Activated T-helper 17 cell treated with anti-CD3 and anti-CD28 coated beads, Interleukin-2, amount 50 U/mL, for 72 hours (primary cell): ENCODE measurements at regions not wholly inside any gene's neighbourhood (a gene's known extent, or its start where the extent isn't known, plus 50 kb on each side); places are given as distances from the start of the nearest gene placed in this dataset.

Source experiments
- ATAC-seq: fragments of 150-1000 bp; cut with Tn5 transposase; replicated peaks from 2 replicates; pipeline ENCODE4 v1.10.0; 2021; ENCODE audit warnings: mild to moderate bottlenecking, moderate library complexity
- H3K27ac Mint-ChIP-seq: one replicate; pipeline ENCODE4 v1.8.0; 2022; ENCODE audit warnings: mixed read lengths
- H3K27me3 Mint-ChIP-seq: one replicate; pipeline ENCODE4 v1.8.0; 2022; ENCODE audit warnings: mixed read lengths
- H3K36me3 Mint-ChIP-seq: one replicate; pipeline ENCODE4 v1.8.0; 2022; ENCODE audit warnings: low read depth, mild to moderate bottlenecking, mixed read lengths
- H3K4me1 Mint-ChIP-seq: one replicate; pipeline ENCODE4 v1.8.0; 2022; ENCODE audit warnings: mixed read lengths
- H3K4me3 Mint-ChIP-seq: one replicate; pipeline ENCODE4 v1.8.0; 2022; ENCODE audit warnings: mild to moderate bottlenecking, mixed read lengths
- H3K9me3 Mint-ChIP-seq: one replicate; pipeline ENCODE4 v1.8.0; 2022; ENCODE audit warnings: mixed read lengths

DNA sequence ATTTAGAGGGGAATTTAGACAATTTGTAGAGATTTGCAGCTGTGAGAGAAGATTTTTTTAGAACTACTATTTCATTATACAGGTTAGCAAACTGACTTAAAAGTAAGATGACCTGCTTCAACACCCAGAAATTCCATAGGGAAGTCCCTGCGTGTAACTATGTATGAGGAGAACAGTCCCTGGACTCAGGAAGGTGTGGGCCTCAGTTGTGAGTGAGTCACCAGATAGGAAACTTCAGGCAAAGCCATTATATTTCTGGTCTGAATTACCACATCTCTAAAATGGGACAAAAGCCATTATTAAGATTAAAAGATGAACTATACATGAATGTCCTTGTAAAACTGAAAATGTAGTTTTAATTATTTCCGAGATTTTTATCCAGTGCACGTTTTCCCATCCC is 488.3 kb upstream of the GOLIM4 start:
- no peak for ATAC-seq
- no peak overlapping the region for H3K4me3 Mint-ChIP-seq
- H3K27ac Mint-ChIP-seq, result no peak overlapping the region
- H3K36me3 Mint-ChIP-seq, result no peaks in the 10 kb centered on the region
- no peaks in the 10 kb centered on the region for H3K9me3 Mint-ChIP-seq
- H3K4me1 Mint-ChIP-seq, result no peaks in the 10 kb centered on the region
- no peaks in the 10 kb centered on the region for H3K27me3 Mint-ChIP-seq

DNA sequence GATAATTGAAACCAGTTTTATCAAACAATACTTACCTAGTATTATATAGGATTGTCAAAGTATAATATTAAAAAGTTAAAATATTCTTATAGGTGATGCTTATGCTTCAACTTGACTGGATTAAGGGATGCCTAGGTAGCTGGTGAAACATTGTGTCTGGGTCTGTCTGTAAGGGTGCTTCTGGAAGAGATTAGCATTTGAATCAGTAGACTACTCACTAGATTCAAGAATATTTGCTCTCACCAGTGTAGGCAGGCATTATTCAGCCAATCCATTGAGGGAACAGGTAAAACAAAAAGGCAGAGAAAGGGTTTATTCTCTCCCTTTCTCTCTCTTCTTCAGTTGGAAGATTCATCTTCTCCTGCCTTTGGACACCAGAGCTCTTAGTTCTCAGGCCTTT is 486.8 kb upstream of the GOLIM4 start:
- ATAC-seq, result no peak
- Mint-ChIP-seq H3K9me3 (no peaks in the 10 kb centered on the region), H3K4me1 (no peaks in the 10 kb centered on the region), H3K27ac (no peak overlapping the region), H3K27me3 (no peaks in the 10 kb centered on the region), H3K36me3 (no peaks in the 10 kb centered on the region), H3K4me3 (no peak overlapping the region)

DNA sequence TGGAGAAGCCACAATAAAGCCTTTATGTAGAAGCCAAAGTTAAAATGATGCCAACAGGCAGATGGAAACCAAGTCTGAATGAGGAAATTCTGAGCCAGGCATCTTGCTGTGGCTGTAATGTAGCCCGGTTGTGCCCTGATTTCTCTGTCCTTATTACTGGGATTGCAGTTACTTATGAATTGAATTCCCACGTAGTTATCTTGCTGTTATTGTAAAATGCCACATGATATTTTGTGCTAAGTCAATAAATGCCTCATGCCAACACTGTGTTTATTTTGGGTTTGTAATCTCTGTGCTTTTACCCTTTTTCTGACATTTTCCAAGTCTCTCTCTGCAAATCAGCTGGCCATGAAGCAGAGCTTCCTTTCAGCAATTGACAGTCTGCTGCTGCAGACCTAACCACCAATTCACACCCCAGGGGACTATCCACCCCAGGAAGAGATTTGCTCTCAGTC is 486.1 kb upstream of the GOLIM4 start:
- Mint-ChIP-seq H3K9me3 (no peaks in the 10 kb centered on the region), H3K36me3 (no peaks in the 10 kb centered on the region), H3K27me3 (no peaks in the 10 kb centered on the region), H3K4me1 (no peaks in the 10 kb centered on the region), H3K4me3 (no peak overlapping the region), H3K27ac (no peak overlapping the region)
- ATAC-seq, result no peak

DNA sequence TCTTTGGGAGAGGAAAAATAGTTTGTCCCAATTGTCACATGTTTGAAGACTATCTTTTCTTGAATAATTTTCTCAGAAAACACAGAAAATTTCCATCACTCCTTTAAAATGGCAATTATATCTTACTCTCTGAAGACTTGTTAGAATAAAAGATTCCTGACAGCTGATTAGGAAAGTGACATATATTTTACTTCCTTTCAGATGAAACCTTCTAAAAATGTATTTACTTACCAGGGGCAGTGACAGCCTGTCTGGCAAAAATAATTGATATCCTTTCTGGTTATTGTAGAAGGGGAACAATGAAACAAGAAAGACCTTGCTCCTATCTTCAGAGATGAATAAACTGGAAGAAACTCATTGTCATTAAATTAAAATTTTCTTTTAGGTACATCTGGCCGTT is 483.3 kb upstream of the GOLIM4 start:
- H3K36me3 Mint-ChIP-seq, result no peaks in the 10 kb centered on the region
- ATAC-seq, result no peak
- no peaks in the 10 kb centered on the region for H3K27me3 Mint-ChIP-seq
- no peak overlapping the region for H3K27ac Mint-ChIP-seq
- H3K4me3 Mint-ChIP-seq, result no peak overlapping the region
- H3K4me1 Mint-ChIP-seq, result no peaks in the 10 kb centered on the region
- peaks cover 3% of the 10 kb centered on the region for H3K9me3 Mint-ChIP-seq

DNA sequence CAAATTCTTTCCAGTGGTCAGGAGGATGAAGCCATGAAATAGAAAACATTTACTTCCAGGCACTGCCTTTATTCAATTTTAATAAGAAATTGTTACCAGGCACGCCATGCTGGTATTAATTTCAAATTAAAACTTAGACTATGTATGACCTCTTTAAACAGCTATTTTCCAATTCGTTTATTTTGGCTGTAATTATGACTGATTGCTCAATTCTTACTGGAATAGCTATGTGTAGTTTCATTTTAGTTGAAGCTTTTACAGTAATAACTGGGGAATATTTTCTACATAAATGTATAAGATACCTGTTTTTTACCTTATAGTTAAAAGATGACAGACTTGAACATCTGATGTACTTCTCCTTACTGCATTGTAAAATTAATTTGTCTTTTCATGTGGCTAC is 480.0 kb upstream of the GOLIM4 start:
- ATAC-seq, result no peak
- Mint-ChIP-seq H3K4me3 (no peak overlapping the region), H3K4me1 (no peaks in the 10 kb centered on the region), H3K27ac (no peak overlapping the region), H3K9me3 (peaks cover 3% of the 10 kb centered on the region), H3K36me3 (no peaks in the 10 kb centered on the region), H3K27me3 (no peaks in the 10 kb centered on the region)

DNA sequence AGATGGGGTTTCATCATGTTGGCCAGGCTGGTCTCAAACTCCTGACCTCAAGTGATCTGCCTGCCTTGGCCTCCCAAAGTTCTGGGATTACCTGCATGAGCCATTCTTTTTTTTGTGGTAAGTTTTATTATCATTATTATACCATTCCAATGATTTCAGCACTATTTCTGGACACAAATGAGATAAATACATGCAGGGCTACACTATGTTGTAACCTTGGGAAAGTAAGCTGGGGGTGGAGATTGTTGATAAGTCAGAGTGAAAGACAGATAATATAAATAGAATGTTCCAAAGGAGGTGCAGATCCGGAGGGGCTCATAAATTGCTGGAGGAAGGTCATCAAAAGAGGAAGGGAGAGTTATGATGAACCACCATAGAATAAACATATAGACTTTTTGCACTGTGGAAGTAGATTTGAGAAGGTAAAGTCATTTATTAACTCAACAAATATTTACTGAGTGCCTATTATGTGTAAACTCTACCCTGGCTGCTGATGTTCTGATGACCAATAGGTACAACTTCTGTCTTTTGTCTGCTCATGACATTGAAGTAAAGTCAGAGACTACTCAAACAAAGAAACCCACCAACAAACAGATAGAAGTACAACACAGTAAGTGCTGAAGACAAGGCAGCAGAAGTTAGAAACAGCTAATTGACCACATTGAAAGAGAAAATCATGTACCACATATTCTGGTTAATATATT is 478.9 kb upstream of the GOLIM4 start:
- Mint-ChIP-seq H3K27me3 (no peaks in the 10 kb centered on the region), H3K27ac (no peak overlapping the region), H3K36me3 (no peaks in the 10 kb centered on the region), H3K4me1 (no peaks in the 10 kb centered on the region), H3K9me3 (peaks cover 3% of the 10 kb centered on the region), H3K4me3 (no peak overlapping the region)
- no peak for ATAC-seq

DNA sequence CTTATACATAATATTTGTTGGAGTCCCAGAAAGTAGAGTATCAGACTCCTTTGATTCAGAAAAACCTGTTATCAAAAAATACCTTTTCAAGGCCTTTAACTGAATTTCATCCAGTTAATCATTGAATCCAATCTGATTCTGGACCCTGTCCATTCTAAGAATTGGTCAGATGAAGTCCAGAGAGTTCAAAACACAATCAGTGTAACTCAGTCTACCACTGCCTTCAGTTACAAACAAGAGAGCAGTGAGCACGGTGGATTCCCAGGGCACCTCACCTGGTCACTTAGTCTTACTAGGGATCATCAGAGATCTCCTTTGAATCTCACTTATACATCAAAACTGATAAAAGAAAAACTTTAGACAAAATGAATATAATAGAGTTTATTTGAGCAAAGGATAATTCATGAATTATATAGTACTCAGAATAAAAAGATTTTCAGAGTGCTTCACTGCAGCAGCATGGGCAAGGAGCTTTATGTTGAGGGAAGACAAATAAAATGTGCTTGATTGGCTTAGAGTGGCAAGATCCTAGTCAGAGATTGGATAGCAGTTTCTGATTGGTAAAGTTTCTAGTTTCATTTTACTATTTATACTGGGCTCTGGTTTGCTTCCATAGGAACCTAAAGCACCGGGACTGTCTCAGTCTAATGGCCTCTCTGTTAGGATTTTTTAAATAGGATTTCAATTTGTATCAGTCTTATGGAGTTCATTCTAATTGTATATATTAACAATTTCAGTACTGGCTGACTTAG is 474.9 kb upstream of the GOLIM4 start:
- H3K36me3 Mint-ChIP-seq, result no peaks in the 10 kb centered on the region
- H3K27ac Mint-ChIP-seq, result no peak overlapping the region
- peaks cover 3% of the 10 kb centered on the region for H3K9me3 Mint-ChIP-seq
- H3K27me3 Mint-ChIP-seq, result no peaks in the 10 kb centered on the region
- H3K4me1 Mint-ChIP-seq, result no peaks in the 10 kb centered on the region
- no peak for ATAC-seq
- H3K4me3 Mint-ChIP-seq, result no peak overlapping the region

DNA sequence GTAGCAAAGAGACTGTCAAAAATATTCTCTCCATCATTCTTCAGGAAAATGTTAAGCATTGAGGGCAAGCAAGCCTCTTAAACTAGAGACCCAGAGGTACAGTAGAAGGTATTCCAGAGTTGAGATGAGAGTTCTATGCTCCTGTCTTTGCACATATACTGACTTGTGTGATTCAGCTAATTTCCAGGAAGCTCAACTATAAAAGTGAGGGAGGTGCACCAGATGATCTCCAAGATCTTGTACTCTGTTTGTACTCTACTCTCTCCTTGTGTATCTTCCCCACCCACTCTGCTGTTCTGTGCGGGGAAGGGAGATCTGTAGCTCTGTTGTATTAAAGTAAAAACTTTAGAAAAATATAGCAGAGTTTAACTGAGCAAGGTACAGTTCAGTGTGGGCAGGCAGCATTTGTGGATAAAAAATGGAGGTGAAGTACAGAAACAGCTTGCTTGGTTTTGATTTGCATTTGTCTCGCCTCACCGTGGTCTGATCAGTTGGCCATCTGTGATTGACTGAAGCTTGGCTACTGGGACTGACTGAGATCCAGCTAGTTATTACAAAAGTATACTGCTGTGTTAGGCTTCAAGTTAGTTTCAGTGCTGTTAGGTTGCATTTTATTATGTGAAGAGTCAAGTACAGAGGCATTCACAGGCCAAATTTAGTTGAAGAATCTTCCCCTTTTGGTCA is 463.1 kb upstream of the GOLIM4 start:
- Mint-ChIP-seq H3K4me1 (no peaks in the 10 kb centered on the region), H3K27ac (no peak overlapping the region)

DNA sequence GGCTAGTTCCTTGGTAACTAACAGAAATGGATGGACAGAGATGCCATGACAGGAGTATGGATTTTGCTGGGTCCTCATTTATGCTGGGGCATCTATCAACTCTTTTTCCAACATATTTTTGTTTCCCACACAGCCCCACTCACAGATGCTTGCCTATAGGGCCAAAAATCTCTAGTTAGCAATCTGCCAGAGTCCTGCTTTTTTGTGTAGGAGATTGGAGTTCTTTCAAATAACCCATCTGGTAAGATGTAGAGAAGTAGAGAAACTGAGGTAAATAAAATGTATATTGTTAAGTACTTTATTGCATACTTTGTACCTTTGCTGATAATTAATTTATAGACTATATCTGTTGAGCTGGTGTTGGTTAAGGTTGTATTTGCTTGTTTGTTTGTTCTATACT is 456.5 kb upstream of the GOLIM4 start:
- H3K27me3 Mint-ChIP-seq, result no peaks in the 10 kb centered on the region

More for the DNA sequence above, 463.1 kb upstream of the GOLIM4 start:
- no peaks in the 10 kb centered on the region for H3K9me3 Mint-ChIP-seq
- no peaks in the 10 kb centered on the region for H3K27me3 Mint-ChIP-seq
- no peak for ATAC-seq
- no peak overlapping the region for H3K4me3 Mint-ChIP-seq
- H3K36me3 Mint-ChIP-seq, result no peaks in the 10 kb centered on the region

DNA sequence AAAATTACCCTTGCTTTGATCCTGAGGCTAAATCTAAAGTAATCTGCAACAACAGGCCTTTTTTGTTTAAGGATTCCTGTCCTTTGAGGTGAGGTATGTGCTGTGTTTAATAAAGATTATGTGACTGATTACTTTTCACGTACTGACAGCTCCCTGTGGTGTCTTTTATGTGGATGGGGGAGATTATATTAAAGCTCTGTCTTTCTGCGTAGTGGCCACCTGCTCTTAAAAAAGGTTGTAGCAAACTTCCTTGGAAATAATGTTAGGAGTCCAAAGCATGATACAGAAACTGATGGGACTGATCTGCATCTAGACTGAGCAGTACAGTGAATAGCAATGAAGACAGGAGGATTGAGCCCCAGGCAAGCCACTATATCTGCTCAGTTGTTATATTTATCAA is 453.0 kb upstream of the GOLIM4 start:
- H3K4me1 Mint-ChIP-seq, result no peaks in the 10 kb centered on the region
- no peaks in the 10 kb centered on the region for H3K36me3 Mint-ChIP-seq
- peaks cover 10% of the 10 kb centered on the region for H3K9me3 Mint-ChIP-seq
- no peaks in the 10 kb centered on the region for H3K27me3 Mint-ChIP-seq
- no peak for ATAC-seq
- H3K27ac Mint-ChIP-seq, result no peak overlapping the region
- no peak overlapping the region for H3K4me3 Mint-ChIP-seq

More for the DNA sequence above, 456.5 kb upstream of the GOLIM4 start:
- no peak for ATAC-seq
- H3K4me3 Mint-ChIP-seq, result no peak overlapping the region
- no peak overlapping the region for H3K27ac Mint-ChIP-seq
- H3K36me3 Mint-ChIP-seq, result no peaks in the 10 kb centered on the region
- peaks cover 5% of the 10 kb centered on the region for H3K9me3 Mint-ChIP-seq
- H3K4me1 Mint-ChIP-seq, result no peaks in the 10 kb centered on the region

DNA sequence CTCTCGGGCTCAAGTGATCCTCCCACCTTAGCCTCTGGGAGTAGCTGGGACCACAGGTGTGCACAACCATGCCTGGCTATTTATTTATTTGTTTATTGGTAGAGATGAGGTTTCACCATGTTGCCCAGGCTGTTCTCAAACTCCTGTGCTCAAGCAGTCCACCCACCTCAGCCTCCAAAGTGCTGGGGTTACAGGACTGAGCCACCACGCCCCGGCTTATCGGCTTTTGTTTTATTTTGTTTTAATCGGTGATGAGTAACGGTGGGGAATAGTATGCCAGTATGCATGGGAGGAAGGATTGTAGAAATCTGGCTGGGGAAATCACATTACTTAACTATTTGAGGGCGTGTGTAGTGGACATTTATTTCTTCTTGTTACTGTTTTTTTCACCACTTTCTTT is 451.0 kb upstream of the GOLIM4 start:
- no peaks in the 10 kb centered on the region for H3K36me3 Mint-ChIP-seq
- no peak overlapping the region for H3K27ac Mint-ChIP-seq
- peaks cover 15% of the 10 kb centered on the region for H3K9me3 Mint-ChIP-seq
- no peak overlapping the region for H3K4me3 Mint-ChIP-seq
- H3K27me3 Mint-ChIP-seq, result no peaks in the 10 kb centered on the region
- ATAC-seq, result no peak
- H3K4me1 Mint-ChIP-seq, result no peaks in the 10 kb centered on the region

DNA sequence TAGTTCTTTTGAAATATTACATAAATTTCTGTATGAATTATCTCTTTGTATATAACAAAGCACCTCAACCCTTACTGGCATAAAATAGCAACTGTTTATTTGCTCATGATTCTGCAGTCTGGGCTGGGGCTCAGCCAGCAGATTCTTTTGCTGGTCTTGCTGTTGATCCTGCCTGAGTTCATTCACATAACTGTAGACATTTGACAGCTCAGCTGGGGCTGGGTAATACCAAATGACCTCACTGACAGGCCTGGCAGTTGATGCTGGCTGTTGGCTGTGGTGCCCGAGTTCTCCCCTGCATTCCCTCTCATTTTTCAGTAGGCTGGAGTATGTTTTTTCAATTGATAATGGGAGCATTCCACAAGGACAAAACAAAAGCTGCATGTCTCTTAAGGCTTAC is 449.9 kb upstream of the GOLIM4 start:
- H3K4me1 Mint-ChIP-seq, result no peaks in the 10 kb centered on the region
- H3K9me3 Mint-ChIP-seq, result peaks cover 20% of the 10 kb centered on the region
- no peak overlapping the region for H3K4me3 Mint-ChIP-seq
- H3K27me3 Mint-ChIP-seq, result no peaks in the 10 kb centered on the region
- no peak for ATAC-seq
- H3K27ac Mint-ChIP-seq, result no peak overlapping the region
- H3K36me3 Mint-ChIP-seq, result no peaks in the 10 kb centered on the region

DNA sequence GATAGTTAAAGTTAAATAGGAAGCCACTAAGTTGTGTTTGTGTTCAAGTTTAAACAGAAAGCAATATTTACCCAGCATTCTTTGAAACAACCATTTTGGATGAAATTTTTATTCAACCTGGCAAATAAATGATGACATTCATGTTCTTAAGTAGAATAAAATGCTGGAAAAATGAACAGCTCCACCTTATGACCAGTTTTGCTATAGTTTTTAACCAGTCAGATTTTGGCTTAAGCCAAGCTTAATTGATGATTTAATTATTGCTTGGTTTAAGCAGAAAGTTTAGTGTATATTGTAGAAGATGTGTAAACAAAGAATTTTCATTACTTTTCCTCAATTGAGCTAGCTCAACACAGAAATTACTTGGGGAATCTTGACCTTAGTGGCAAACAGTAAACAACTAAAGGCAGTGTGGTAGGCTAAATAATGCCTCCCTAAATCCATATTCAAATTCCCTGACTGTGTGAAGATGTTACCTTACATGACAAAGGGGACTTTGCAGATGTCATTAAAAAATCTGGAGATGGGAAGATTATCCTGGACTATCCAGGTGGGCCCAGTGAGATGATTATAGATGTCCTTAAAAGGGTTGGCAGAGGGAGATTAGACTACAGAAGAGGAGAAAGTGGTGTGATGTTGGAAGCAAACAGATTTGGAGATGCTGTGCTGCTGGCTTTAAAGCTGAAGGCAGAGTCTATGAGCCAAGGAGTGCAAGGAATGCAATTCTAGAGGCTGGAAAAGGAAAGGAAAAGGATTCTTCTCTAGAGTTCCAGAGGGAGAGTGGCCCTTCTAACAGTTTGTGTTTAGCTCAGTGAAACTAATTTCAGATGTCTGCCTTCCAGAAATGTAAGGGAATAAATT is 448.6 kb upstream of the GOLIM4 start:
- ATAC-seq, result no peak
- H3K9me3 Mint-ChIP-seq, result peaks cover 15% of the 10 kb centered on the region

DNA sequence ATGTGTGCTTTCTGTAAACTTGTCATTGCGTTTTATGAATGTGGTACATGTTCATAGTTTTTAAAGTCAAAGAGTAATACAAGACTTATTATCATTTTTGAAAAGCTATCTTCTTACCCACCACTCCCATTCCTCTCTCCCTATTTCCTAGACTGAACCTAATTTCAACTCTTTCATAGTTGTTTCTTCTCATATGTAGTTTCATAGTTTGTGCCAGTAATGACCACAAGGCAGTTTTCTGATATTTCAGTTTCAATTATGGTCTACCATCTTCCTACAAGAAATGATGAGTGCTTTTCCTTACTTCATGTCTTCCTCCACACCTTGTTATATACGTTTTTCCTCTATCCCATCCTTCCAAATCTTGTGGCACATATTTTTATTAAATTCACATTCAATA is 445.0 kb upstream of the GOLIM4 start:
- H3K27ac Mint-ChIP-seq, result no peak overlapping the region
- H3K27me3 Mint-ChIP-seq, result no peaks in the 10 kb centered on the region
- H3K4me1 Mint-ChIP-seq, result no peaks in the 10 kb centered on the region
- peaks cover 15% of the 10 kb centered on the region for H3K9me3 Mint-ChIP-seq
- no peak overlapping the region for H3K4me3 Mint-ChIP-seq
- no peak for ATAC-seq
- H3K36me3 Mint-ChIP-seq, result no peaks in the 10 kb centered on the region

More for the DNA sequence above, 448.6 kb upstream of the GOLIM4 start:
- H3K27ac Mint-ChIP-seq, result no peak overlapping the region
- no peaks in the 10 kb centered on the region for H3K36me3 Mint-ChIP-seq
- no peaks in the 10 kb centered on the region for H3K27me3 Mint-ChIP-seq
- no peaks in the 10 kb centered on the region for H3K4me1 Mint-ChIP-seq
- no peak overlapping the region for H3K4me3 Mint-ChIP-seq
